Activated naive CD4-positive, alpha-beta T cell treated with anti-CD3 and anti-CD28 coated beads, Interleukin-2, amount 10 ng/mL, durations not matched to agents 7 days and 5 days (primary cell): ENCODE measurements at regions not wholly inside any gene's neighbourhood (a gene's known extent, or its start where the extent isn't known, plus 50 kb on each side); places are given as distances from the start of the nearest gene placed in this dataset.

Source experiments
- CTCF ChIA-PET: fragments of 350-600 bp; sonication (Branson Sonifier 250); formaldehyde crosslinking; loops from one replicate; lab custom pipeline; 2021; ENCODE audit warnings: antibody characterized with exemption; lab: Charles Lee
- DNase-seq: peaks from one replicate; pipeline ENCODE4 v3.0.0-alpha.2; 2020
- H3K27ac Mint-ChIP-seq: one replicate; pipeline ENCODE4 v1.8.0; 2021; ENCODE audit warnings: mild to moderate bottlenecking, moderate library complexity, mixed read lengths
- H3K27me3 Mint-ChIP-seq: one replicate; pipeline ENCODE4 v1.8.0; 2021; ENCODE audit warnings: mild to moderate bottlenecking, mixed read lengths
- H3K36me3 Mint-ChIP-seq: one replicate; pipeline ENCODE4 v1.8.0; 2021; ENCODE audit warnings: mixed read lengths
- H3K4me1 Mint-ChIP-seq: one replicate; pipeline ENCODE4 v1.8.0; 2021; ENCODE audit warnings: mixed read lengths
- H3K4me3 Mint-ChIP-seq: one replicate; pipeline ENCODE4 v1.8.0; 2021; ENCODE audit warnings: mild to moderate bottlenecking, moderate library complexity, mixed read lengths
- H3K9me3 Mint-ChIP-seq: one replicate; pipeline ENCODE4 v1.8.0; 2021; ENCODE audit warnings: mixed read lengths

DNA sequence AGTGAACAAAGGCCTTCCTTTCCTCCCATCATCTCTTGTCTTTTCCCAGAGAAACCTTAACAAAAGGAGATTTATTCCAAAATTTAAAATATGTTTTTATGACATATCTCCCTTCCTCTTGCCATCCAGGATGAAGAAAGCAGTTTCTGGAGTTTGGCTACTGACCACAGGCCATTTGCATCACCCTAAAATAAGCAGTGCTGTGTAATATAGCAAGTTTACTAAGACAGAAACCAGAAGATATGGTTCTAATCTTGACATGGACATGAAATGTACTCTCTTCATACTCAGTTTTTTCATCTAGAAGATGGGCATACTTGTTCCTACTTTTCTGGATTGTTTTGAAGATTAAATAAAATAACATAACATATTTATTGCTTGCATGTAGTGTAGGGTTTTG is 50.2 kb upstream of the ZFAND5 start:
- DNase-seq = no peak
- CTCF ChIA-PET = no interaction called here
- Mint-ChIP-seq H3K4me3 (no peak overlapping the region), H3K36me3 (no peaks in the 10 kb centered on the region), H3K9me3 (no peaks in the 10 kb centered on the region), H3K27me3 (no peaks in the 10 kb centered on the region), H3K4me1 (no peaks in the 10 kb centered on the region), H3K27ac (no peak overlapping the region)
